ENCODE measurements at regions not wholly inside any gene's neighbourhood (a gene's known extent, or its start where the extent isn't known, plus 50 kb on each side); places are given as distances from the start of the nearest gene placed in this dataset.

DNA sequence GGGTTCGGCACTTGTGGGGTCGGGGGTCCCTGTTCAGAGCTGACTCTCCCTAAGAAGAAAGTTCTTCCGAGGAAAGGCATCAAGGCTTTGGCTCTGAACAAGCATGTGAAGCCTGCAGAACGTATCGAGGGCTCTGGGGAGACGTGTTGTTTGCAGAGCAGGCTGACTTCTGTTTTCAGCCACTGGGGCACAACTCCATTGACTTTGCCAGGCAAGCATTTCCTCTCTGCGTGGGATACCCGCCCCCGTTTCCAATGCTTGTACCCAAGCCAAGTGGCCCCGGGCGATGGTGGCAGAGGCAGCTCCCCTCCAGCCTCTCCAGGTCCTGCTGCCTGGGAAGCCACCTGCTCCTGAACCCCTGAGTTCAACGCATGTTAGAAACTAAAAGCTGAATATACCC, 255.7 kb downstream of the RBFOX3 start:
- Histone ChIP-seq H3K27me3 (ENCODE audit: insufficient read depth, low read length) (no peaks in the 10 kb centered on the region), H2AFZ (ENCODE audit: low read length) (no peak overlapping the region), H3K4me2 (ENCODE audit: insufficient read depth, insufficient read length, low read length) (no peak overlapping the region), H3K9ac (ENCODE audit: extremely low read depth, insufficient read length, low read length) (no peak overlapping the region), H3K9me3 (ENCODE audit: control insufficient read depth, low read depth, low read length) (no peaks in the 10 kb centered on the region), H3K23ac (ENCODE audit: insufficient read length, low read depth, low read length) (no peak overlapping the region), H4K20me1 (ENCODE audit: control insufficient read depth, insufficient read depth, insufficient read length) (no peaks in the 10 kb centered on the region), H3K27ac (ENCODE audit: insufficient read length, low read depth, low read length) (no peak overlapping the region), H2BK12ac (ENCODE audit: insufficient read length, low read depth, low read length) (no peak overlapping the region), H4K91ac (ENCODE audit: insufficient read length, low read depth, low read length) (no peak overlapping the region), H3K79me2 (ENCODE audit: insufficient read depth, low read length) (no peaks in the 10 kb centered on the region), H2BK120ac (ENCODE audit: low read depth, low read length, poor library complexity, severe bottlenecking) (no peak overlapping the region), H2BK15ac (ENCODE audit: low read depth, low read length) (no peak overlapping the region), H3K4ac (ENCODE audit: low read depth, low read length) (no peak overlapping the region), H3K14ac (ENCODE audit: insufficient read depth, low read length) (no peak overlapping the region), H4K5ac (ENCODE audit: insufficient read length, low read depth, low read length) (no peak overlapping the region), H2BK20ac (ENCODE audit: low read depth, low read length, poor library complexity, severe bottlenecking) (no peak overlapping the region), H2AK5ac (ENCODE audit: insufficient read length, low read length) (no peak overlapping the region), H3K4me1 (ENCODE audit: insufficient read depth, low read length) (no peaks in the 10 kb centered on the region), H2BK5ac (ENCODE audit: insufficient read length, low read length) (no peak overlapping the region), H4K8ac (replicated peaks; ENCODE audit: insufficient read length, low read depth, low read length) (no peak overlapping the region), H3K56ac (ENCODE audit: insufficient read length, low read depth, low read length) (no peak overlapping the region), H3K18ac (ENCODE audit: insufficient read length, low read depth, low read length) (no peak overlapping the region), H3T11ph (ENCODE audit: low read length) (no peak overlapping the region), H3K79me1 (ENCODE audit: insufficient read depth, low read depth, low read length, poor library complexity, severe bottlenecking) (no peaks in the 10 kb centered on the region), H3K23me2 (ENCODE audit: insufficient read length, low read depth, low read length, poor library complexity, severe bottlenecking) (no peaks in the 10 kb centered on the region)
- Mint-ChIP-seq H3K27me3 (ENCODE audit: low read depth) (peaks cover 33% of the 10 kb centered on the region), H3K36me3 (ENCODE audit: insufficient read depth in 1 of 3, low read depth in 3 of 3) (no peaks in the 10 kb centered on the region), H3K27ac (no peak overlapping the region), H3K4me1 (peaks cover 2 to 6% of the 10 kb centered on the region in 2 experiments; a peak in 3 of 4 replicates), H3K4me3 (no peak overlapping the region), H3K9me3 (peaks cover 4% of the 10 kb centered on the region in 2 experiments; a peak in 2 of 5 replicates)
- WGBS (ENCODE audit: extremely low coverage, insufficient read length, low lambda C conversion rate): no CpG with 5 or more reads among the region's 12 CpGs
- TF ChIP-seq CTCF (conservative IDR thresholded peaks at IDR 0.05): no peak
- DNase-seq: no peak

Data from H9 (cell line).